SK-N-SH (cell line): ENCODE measurements at regions not wholly inside any gene's neighbourhood (a gene's known extent, or its start where the extent isn't known, plus 50 kb on each side); places are given as distances from the start of the nearest gene placed in this dataset.

Experiments used
- CTCF ChIA-PET: fragments of 300-600, 350-600 bp; formaldehyde crosslinking; extraction: SDS; loops from one replicate; lab custom pipeline; 2021; lab: Yijun Ruan, JAX
- POLR2A ChIA-PET: fragments of 350-600 bp; sonication (Branson Sonifier 250); formaldehyde crosslinking; extraction: SDS; loops from one replicate; lab custom pipeline; 2020; ENCODE audit warnings: antibody characterized with exemption, inconsistent platforms; lab: Yijun Ruan, JAX
- DNase-seq: peaks from one replicate; pipeline ENCODE4 v3.0.0; 2012
- H2AFZ ChIP-seq: fragments of 200-600 bp; sonication (generic); 2 replicates; pipeline ENCODE4 v1.8.1; 2016; ENCODE audit warnings: antibody characterized with exemption, mild to moderate bottlenecking, low read depth
- H3F3A ChIP-seq: fragments of 200-600 bp; sonication (generic); replicated peaks from 2 replicates; pipeline ENCODE3; 2016; ENCODE audit warnings: antibody characterized with exemption, mild to moderate bottlenecking; ENCODE audit not compliant: insufficient read depth
- H3K27ac ChIP-seq, 2 experiments: fragments of 200-500 bp in 1 of 2; fragments of 200-600 bp in 1 of 2; sonication (Bioruptor generic) in 1 of 2; sonication (generic), shearing (Covaris generic) in 1 of 2; 2 replicates each; pipeline versions ENCODE4 v1.5.1 to v1.6.1; 2014 to 2016; ENCODE audit warnings: low read depth in 2 of 2, inconsistent platforms in 1 of 2, low read length in 1 of 2, mild to moderate bottlenecking in 1 of 2, mixed read lengths in 1 of 2
- H3K27me3 ChIP-seq: fragments of 200-600 bp; sonication (generic), shearing (Covaris generic); 2 replicates; pipeline ENCODE4 v1.6.1; 2016; ENCODE audit warnings: mixed run types; ENCODE audit not compliant: insufficient read depth
- H3K36me3 ChIP-seq, 2 experiments: fragments of 200-500 bp in 1 of 2; fragments of 200-600 bp in 1 of 2; sonication (Bioruptor generic) in 1 of 2; sonication (generic) in 1 of 2; replicated peaks in 1 of 2; 2 replicates each; pipeline versions ENCODE3 to v1.5.1; 2014 to 2016; ENCODE audit warnings: low read length in 1 of 2, mild to moderate bottlenecking in 1 of 2; ENCODE audit not compliant: insufficient read depth in 2 of 2, control insufficient read depth in 1 of 2
- H3K4me1 ChIP-seq, 2 experiments: fragments of 200-500 bp in 1 of 2; fragments of 200-600 bp in 1 of 2; sonication (Bioruptor generic) in 1 of 2; sonication (generic), shearing (Covaris generic) in 1 of 2; 2 replicates each; pipeline versions ENCODE4 v1.5.1 to v1.6.1; 2014 to 2016; ENCODE audit warnings: low read depth in 1 of 2, low read length in 1 of 2, mixed run types in 1 of 2; ENCODE audit not compliant: insufficient read depth in 2 of 2, control insufficient read depth in 1 of 2
- H3K4me2 ChIP-seq: fragments of 200-600 bp; sonication (generic), shearing (Covaris generic); 2 replicates; pipeline ENCODE4 v1.6.1; 2017; ENCODE audit warnings: mixed run types
- H3K4me3 ChIP-seq, 2 experiments: fragments of 200-500 bp in 1 of 2; fragments of 200-600 bp in 1 of 2; sonication (Bioruptor generic) in 1 of 2; sonication (generic), shearing (Covaris generic) in 1 of 2; 2 replicates each; pipeline versions ENCODE4 v1.5.1 to v1.8.1; 2014 to 2016; ENCODE audit warnings: low read depth in 2 of 2, inconsistent platforms in 1 of 2, low read length in 1 of 2, mild to moderate bottlenecking in 1 of 2, mixed read lengths in 1 of 2, moderate library complexity in 1 of 2
- H3K79me2 ChIP-seq: fragments of 200-600 bp; sonication (generic); 2 replicates; pipeline ENCODE4 v1.8.1; 2017; ENCODE audit warnings: mild to moderate bottlenecking; ENCODE audit not compliant: insufficient read depth
- H3K9ac ChIP-seq: fragments of 200-600 bp; sonication (generic); 2 replicates; pipeline ENCODE4 v1.6.1; 2017; ENCODE audit warnings: mixed run types
- H3K9me2 ChIP-seq: fragments of 200-600 bp; sonication (generic); 2 replicates; pipeline ENCODE4 v1.6.1; 2017; ENCODE audit warnings: mixed run types
- H3K9me3 ChIP-seq: fragments of 200-600 bp; sonication (generic); 2 replicates; pipeline ENCODE4 v1.6.1; 2017; ENCODE audit warnings: mixed run types, mild to moderate bottlenecking, moderate library complexity
- H4K20me1 ChIP-seq: fragments of 200-600 bp; sonication (generic); 2 replicates; pipeline ENCODE4 v1.6.1; 2017; ENCODE audit warnings: mild to moderate bottlenecking, mixed run types; ENCODE audit not compliant: insufficient read depth
- CHD2 ChIP-seq: fragments of 150-350 bp; IDR thresholded peaks from 2 replicates; pipeline ENCODE4 v1.6.1; 2018; ENCODE audit warnings: low read length; ENCODE audit not compliant: partially characterized antibody
- ELF1 ChIP-seq: IDR thresholded peaks from 2 replicates; pipeline ENCODE4 v1.4.0; 2012
- EZH2phosphoT487 ChIP-seq: fragments of 200-600 bp; sonication (generic); IDR thresholded peaks from 2 replicates; pipeline ENCODE4 v1.6.1; 2017; ENCODE audit warnings: low read depth, mixed run types, mild to moderate bottlenecking, antibody characterized with exemption, moderate library complexity, borderline replicate concordance
- FOSL2 ChIP-seq: IDR thresholded peaks from 2 replicates; pipeline ENCODE4 v1.4.0; 2012; ENCODE audit warnings: low read depth, mild to moderate bottlenecking, moderate library complexity, borderline replicate concordance
- GABPA ChIP-seq: IDR thresholded peaks from 2 replicates; pipeline ENCODE4 v1.4.0; 2012; ENCODE audit warnings: low read depth, mild to moderate bottlenecking
- MEF2A ChIP-seq: IDR thresholded peaks from 2 replicates; pipeline ENCODE4 v1.4.0; 2012; ENCODE audit warnings: low read depth, borderline replicate concordance
- NFIC ChIP-seq: IDR thresholded peaks from 2 replicates; pipeline ENCODE4 v1.4.0; 2012; ENCODE audit warnings: borderline replicate concordance
- NRF1 ChIP-seq: IDR thresholded peaks from 2 replicates; pipeline ENCODE4 v1.6.1; 2012; ENCODE audit warnings: low read depth, mild to moderate bottlenecking, low read length
- POLR2AphosphoS5 ChIP-seq: IDR thresholded peaks from 2 replicates; pipeline ENCODE4 v1.6.1; 2012; ENCODE audit warnings: low read depth, low read length
- RAD21 ChIP-seq: IDR thresholded peaks from 2 replicates; pipeline ENCODE4 v1.6.1; 2012; ENCODE audit warnings: mild to moderate bottlenecking, low read length
- REST ChIP-seq: IDR thresholded peaks from 2 replicates; pipeline ENCODE4 v1.6.1; 2012; ENCODE audit warnings: mild to moderate bottlenecking, low read depth, low read length, moderate library complexity
- SIN3A ChIP-seq: IDR thresholded peaks from 2 replicates; pipeline ENCODE4 v1.6.1; 2012; ENCODE audit warnings: low read depth, mild to moderate bottlenecking, low read length, moderate library complexity, borderline replicate concordance
- TEAD4 ChIP-seq: IDR thresholded peaks from 2 replicates; pipeline ENCODE4 v1.4.0; 2012; ENCODE audit warnings: mild to moderate bottlenecking, borderline replicate concordance; ENCODE audit not compliant: insufficient read depth
- YY1 ChIP-seq: IDR thresholded peaks from 2 replicates; pipeline ENCODE4 v1.4.0; 2012; ENCODE audit warnings: low read depth, mild to moderate bottlenecking
- WGBS: methylation state at CpG from one replicate; pipeline ENCODE4 v1.1.6; 2017; ENCODE audit warnings: low lambda C conversion rate; 5-methylcytosine and 5-hydroxymethylcytosine counted together
- TF ChIP-seq, protein P1 (sequence below): IDR thresholded peaks from 2 replicates; pipeline ENCODE4 v1.4.0; 2012; ENCODE audit warnings: low read depth

DNA sequence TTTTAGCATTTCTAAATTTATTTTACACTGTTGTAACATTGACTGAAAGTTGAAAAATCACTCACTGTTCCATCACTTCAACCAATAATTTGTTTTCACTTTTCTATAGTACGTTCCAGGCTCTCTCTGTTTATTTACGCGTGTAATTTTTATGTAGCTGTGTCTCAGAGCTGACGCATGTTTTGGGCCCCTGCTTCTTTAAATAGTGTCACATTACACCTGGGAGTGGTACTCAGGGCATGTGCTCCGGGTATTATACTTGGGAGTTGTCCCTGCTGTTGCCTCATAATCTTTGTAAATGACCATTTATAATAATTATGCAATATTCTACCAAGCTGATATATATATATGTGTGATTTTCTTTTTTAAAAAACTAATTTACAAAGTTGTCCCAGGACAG is 132.8 kb upstream of the CPM start:
- CTCF ChIA-PET = no interaction called here
- no peak for TF ChIP-seq MEF2A
- TF ChIP-seq POLR2AphosphoS5 = no peak
- no peak for TF ChIP-seq CHD2
- TF ChIP-seq SIN3A = no peak
- TF ChIP-seq YY1 = no peak
- TF ChIP-seq, protein P1, sequence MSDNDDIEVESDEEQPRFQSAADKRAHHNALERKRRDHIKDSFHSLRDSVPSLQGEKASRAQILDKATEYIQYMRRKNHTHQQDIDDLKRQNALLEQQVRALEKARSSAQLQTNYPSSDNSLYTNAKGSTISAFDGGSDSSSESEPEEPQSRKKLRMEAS = no peak
- TF ChIP-seq NFIC = no peak
- TF ChIP-seq REST = no peak
- TF ChIP-seq, all 33 proteins: peak for 0
- 89% methylated on average over 5 of the region's 5 CpGs for WGBS

DNA sequence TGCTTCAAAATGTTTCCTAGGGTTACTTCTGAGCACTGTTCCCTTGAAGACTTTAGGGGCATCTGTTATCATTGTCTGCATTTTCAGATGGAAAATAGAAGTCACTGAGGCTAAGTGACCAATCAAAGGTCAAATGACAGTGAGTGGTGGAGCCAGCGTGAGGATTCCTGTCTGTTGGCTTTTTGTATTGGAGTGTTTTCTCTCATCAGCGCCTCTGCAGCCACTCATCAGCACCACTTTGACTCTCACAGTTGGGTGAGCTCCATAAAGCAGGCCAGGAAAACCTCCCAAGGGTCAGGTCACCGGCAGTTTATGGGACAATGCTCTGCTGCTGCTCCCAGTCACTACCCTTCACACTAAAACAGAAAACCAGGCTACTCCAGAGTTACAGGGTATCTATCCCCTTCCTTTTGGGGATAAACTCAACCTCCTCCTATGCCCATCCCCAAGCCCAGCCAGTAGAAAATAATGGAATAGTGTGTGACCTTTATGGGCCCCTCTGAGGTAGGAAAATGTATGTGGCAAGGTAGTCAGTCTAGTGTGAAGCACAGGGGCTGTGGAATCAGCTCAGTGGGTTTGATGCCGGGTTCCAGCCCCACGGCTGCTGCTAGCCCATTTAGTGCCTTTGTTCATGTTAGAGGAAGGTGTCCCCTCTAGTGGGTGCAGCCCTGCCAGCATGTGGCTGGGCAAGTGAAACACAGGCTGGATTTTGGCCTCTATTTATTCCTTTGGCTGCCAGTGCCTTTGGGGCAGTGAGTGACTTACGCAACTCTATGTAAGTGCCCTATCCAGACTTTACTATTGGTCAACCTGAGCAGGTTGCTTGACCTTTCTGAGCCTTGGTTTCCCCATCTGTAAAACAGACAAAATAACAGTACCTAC is 133.8 kb upstream of the CPM start:
- 88% methylated on average over 6 of the region's 6 CpGs for WGBS
- Histone ChIP-seq H3F3A (peaks cover 11% of the 10 kb centered on the region), H3K27ac (no peak overlapping the region), H3K79me2 (no peaks in the 10 kb centered on the region), H3K27me3 (no peaks in the 10 kb centered on the region), H2AFZ (no peak overlapping the region), H3K4me3 (no peak overlapping the region), H3K4me1 (no peaks in the 10 kb centered on the region; a peak in 3 of 4 replicates), H3K9me2 (no peaks in the 10 kb centered on the region), H3K36me3 (no peaks in the 10 kb centered on the region), H3K4me2 (no peak overlapping the region), H3K9ac (no peak overlapping the region), H4K20me1 (no peaks in the 10 kb centered on the region), H3K9me3 (no peaks in the 10 kb centered on the region)
- no peak for DNase-seq
- TF ChIP-seq GABPA (no peak), ELF1 (no peak), YY1 (no peak), EZH2phosphoT487 (no peak), REST (no peak), MEF2A (no peak), FOSL2 (no peak), RAD21 (no peak), NRF1 (no peak), POLR2AphosphoS5 (no peak), NFIC (no peak), TEAD4 (no peak)
- TF ChIP-seq, protein P1 = no peak
- CTCF ChIA-PET = no interaction called here
- POLR2A ChIA-PET = no interaction called here

More for the DNA sequence above, 132.8 kb upstream of the CPM start:
- no peaks in the 10 kb centered on the region for H3K27me3 ChIP-seq
- no peak overlapping the region for H3K9ac ChIP-seq
- H3K9me3 ChIP-seq = no peaks in the 10 kb centered on the region
- no peak for DNase-seq
- no peaks in the 10 kb centered on the region; a peak in 3 of 4 replicates for H3K4me1 ChIP-seq
- H4K20me1 ChIP-seq = no peaks in the 10 kb centered on the region
- peaks cover 11% of the 10 kb centered on the region for H3F3A ChIP-seq
- no peak overlapping the region for H3K27ac ChIP-seq
- H3K4me2 ChIP-seq = no peak overlapping the region
- no peaks in the 10 kb centered on the region for H3K79me2 ChIP-seq
- H2AFZ ChIP-seq = no peak overlapping the region
- no peaks in the 10 kb centered on the region for H3K9me2 ChIP-seq
- no peak overlapping the region for H3K4me3 ChIP-seq
- POLR2A ChIA-PET = no interaction called here
- no peaks in the 10 kb centered on the region for H3K36me3 ChIP-seq
